HepG2 (cell line): ENCODE measurements at regions not wholly inside any gene's neighbourhood (a gene's known extent, or its start where the extent isn't known, plus 50 kb on each side); places are given as distances from the start of the nearest gene placed in this dataset.

Experiments
- ATAC-seq: fragments of 200-7000 bp; cut with Tn5 transposase; 3 replicates; pipeline ENCODE4 v1.9.1; 2020; ENCODE audit warnings: mild to moderate bottlenecking, moderate library complexity
- BruUV-seq: library from RNA; stranded (reverse); fragments of 400-500 nt; replicated peaks from 2 replicates; lab custom pipeline; 2021; lab: Mats Ljungman, UMichigan
- CTCF ChIA-PET: fragments of 300-600 bp; formaldehyde crosslinking; extraction: SDS; loops from one replicate; lab custom pipeline; 2021; ENCODE audit warnings: low total read pairs, inconsistent platforms, low intra/inter-chr PET ratio; lab: Yijun Ruan, JAX
- POLR2A ChIA-PET: fragments of 350-600 bp; sonication (Branson Sonifier 250); formaldehyde crosslinking; loops from one replicate; lab custom pipeline; 2020; ENCODE audit warnings: antibody characterized with exemption, inconsistent platforms; lab: Yijun Ruan, JAX
- DNase-seq: peaks from one replicate; pipeline ENCODE4 v3.0.0-alpha.2; 2015; ENCODE audit warnings: low spot score
- FAIRE-seq: peaks from 3 replicates; lab custom pipeline; 2011; peaks lifted over from hg19 to GRCh38; lab: Jason Lieb, UNC
- H2AFZ ChIP-seq: one replicate; pipeline ENCODE4 v1.6.1; 2011; ENCODE audit warnings: low read length, inconsistent platforms
- H3K27ac ChIP-seq: fragments of 300-600 bp; 3 replicates; pipeline ENCODE4 v1.8.0; 2011; ENCODE audit warnings: mixed run types, mild to moderate bottlenecking, mixed read lengths, low read length, inconsistent platforms; ENCODE audit not compliant: insufficient read depth; ENCODE audit errors: extremely low read length
- H3K27me3 ChIP-seq, 2 experiments: fragments of 200-600 bp in 1 of 2; 2 replicates in 1 of 2; 3 replicates in 1 of 2; pipeline versions ENCODE4 v1.6.0 to v1.8.0; 2011; ENCODE audit warnings: low read length in 2 of 2, mild to moderate bottlenecking in 2 of 2, moderate library complexity in 2 of 2, inconsistent platforms in 1 of 2; ENCODE audit not compliant: insufficient read depth in 2 of 2, control insufficient read depth in 1 of 2
- H3K36me3 ChIP-seq, 2 experiments: fragments of 200-600 bp in 1 of 2; replicated peaks in 1 of 2; 2 replicates in 1 of 2; 3 replicates in 1 of 2; pipeline versions ENCODE4 v1.5.1 to v1.8.0; 2011; ENCODE audit warnings: low read length in 2 of 2, inconsistent platforms in 1 of 2; ENCODE audit not compliant: insufficient read depth in 2 of 2, control insufficient read depth in 1 of 2
- H3K4me1 ChIP-seq: 2 replicates; pipeline ENCODE4 v1.5.1; 2012; ENCODE audit warnings: low read length, inconsistent platforms; ENCODE audit not compliant: insufficient read depth
- H3K4me2 ChIP-seq: 2 replicates; pipeline ENCODE4 v1.6.0; 2011; ENCODE audit warnings: low read depth, low read length, inconsistent platforms
- H3K4me3 ChIP-seq, 3 experiments: fragments of 200-600 bp in 1 of 3; sonication (generic), shearing (Covaris generic) in 1 of 3; replicated peaks in 1 of 3; 2 replicates each; pipeline ENCODE4 v1.5.1; 2011 to 2016; ENCODE audit warnings: low read length in 3 of 3, inconsistent platforms in 2 of 3, low read depth in 2 of 3, mild to moderate bottlenecking in 2 of 3, control low read depth in 1 of 3, mixed read lengths in 1 of 3; ENCODE audit not compliant: insufficient read depth in 1 of 3
- H3K79me2 ChIP-seq: one replicate; pipeline ENCODE4 v1.6.1; 2011; ENCODE audit warnings: low read length, inconsistent platforms; ENCODE audit not compliant: insufficient read depth
- H3K9ac ChIP-seq: 2 replicates; pipeline ENCODE4 v1.6.0; 2011; ENCODE audit warnings: mild to moderate bottlenecking, low read depth, low read length, inconsistent platforms; ENCODE audit not compliant: insufficient read depth
- H3K9me3 ChIP-seq: 2 replicates; pipeline ENCODE4 v1.5.1; 2012; ENCODE audit warnings: mild to moderate bottlenecking, low read length
- H4K20me1 ChIP-seq: 2 replicates; pipeline ENCODE4 v1.6.0; 2011; ENCODE audit warnings: inconsistent platforms, mild to moderate bottlenecking, low read length, moderate library complexity; ENCODE audit not compliant: insufficient read depth
- AKAP8 ChIP-seq: sonication (generic); formaldehyde crosslinking; IDR thresholded peaks from 2 replicates; pipeline ENCODE4 v1.5.1; 2020; ENCODE audit warnings: mild to moderate bottlenecking, missing genetic modification reagents
- FOXP1 ChIP-seq, 2 experiments: fragments of 450-650 bp in 1 of 2; IDR thresholded peaks; 2 replicates each; pipeline ENCODE4 v1.6.1; 2017 to 2018; ENCODE audit warnings: antibody characterized with exemption in 1 of 2
- GRHL1 ChIP-seq: sonication (generic); formaldehyde crosslinking; conservative IDR thresholded peaks from 2 replicates; pipeline ENCODE4 v1.8.0; 2022; ENCODE audit warnings: missing genetic modification reagents
- KDM1A ChIP-seq: IDR thresholded peaks from 2 replicates; pipeline ENCODE4 v1.6.1; 2016; ENCODE audit warnings: missing compliant biosample characterization
- MYNN ChIP-seq: sonication (generic); formaldehyde crosslinking; IDR thresholded peaks from 2 replicates; pipeline ENCODE4 v1.4.0; 2020; ENCODE audit warnings: mild to moderate bottlenecking, low read depth, missing genetic modification reagents
- RORA ChIP-seq: sonication (generic); formaldehyde crosslinking; IDR thresholded peaks from 2 replicates; pipeline ENCODE4 v1.5.0; 2020; ENCODE audit warnings: mild to moderate bottlenecking, missing genetic modification reagents, moderate library complexity
- SSRP1 ChIP-seq: IDR thresholded peaks from 2 replicates; pipeline ENCODE4 v1.6.1; 2016; ENCODE audit warnings: control low read depth
- XRCC5 ChIP-seq: fragments of 200-400 bp; formaldehyde crosslinking; optimal IDR thresholded peaks from 2 replicates; pipeline ENCODE3; 2017; ENCODE audit warnings: mild to moderate bottlenecking, low read length
- ZFP36L2 ChIP-seq: sonication (generic); formaldehyde crosslinking; IDR thresholded peaks from 2 replicates; pipeline ENCODE4 v1.4.0; 2020; ENCODE audit warnings: missing genetic modification reagents
- ZNF224 ChIP-seq: sonication (generic); formaldehyde crosslinking; IDR thresholded peaks from 2 replicates; pipeline ENCODE4 v1.5.0; 2020; ENCODE audit warnings: mild to moderate bottlenecking, missing genetic modification reagents
- ZNF235 ChIP-seq: sonication (generic); formaldehyde crosslinking; IDR thresholded peaks from 2 replicates; pipeline ENCODE4 v1.8.1; 2023; ENCODE audit warnings: mild to moderate bottlenecking, missing genetic modification reagents, borderline replicate concordance
- WGBS: methylation state at CpG from one replicate; pipeline ENCODE4 v1.1.6; 2017; ENCODE audit warnings: low lambda C conversion rate; 5-methylcytosine and 5-hydroxymethylcytosine counted together
- in situ Hi-C: cut with HindIII; loops from 2 replicates; pipeline ENCODE4 v1.10.0; 2017; ENCODE audit warnings: low pct_unique_long_range_greater_than_20kb; ENCODE audit not compliant: extremely low pct_ligation_motif_present
- intact Hi-C: fragments of 100-400 bp; cut with micrococcal nuclease; formaldehyde crosslinking; loops from one replicate; pipeline ENCODE4 v1.10.0; 2022; ENCODE audit not compliant: unreplicated experiment
- TF ChIP-seq, protein P1 (sequence below): sonication (generic); formaldehyde crosslinking; IDR thresholded peaks from 2 replicates; pipeline ENCODE4 v1.4.0; 2020; ENCODE audit warnings: mild to moderate bottlenecking, missing genetic modification reagents
- TF ChIP-seq, protein P2 (sequence below): sonication (generic); formaldehyde crosslinking; IDR thresholded peaks from 2 replicates; pipeline ENCODE4 v1.4.0; 2020; ENCODE audit warnings: missing genetic modification reagents

DNA sequence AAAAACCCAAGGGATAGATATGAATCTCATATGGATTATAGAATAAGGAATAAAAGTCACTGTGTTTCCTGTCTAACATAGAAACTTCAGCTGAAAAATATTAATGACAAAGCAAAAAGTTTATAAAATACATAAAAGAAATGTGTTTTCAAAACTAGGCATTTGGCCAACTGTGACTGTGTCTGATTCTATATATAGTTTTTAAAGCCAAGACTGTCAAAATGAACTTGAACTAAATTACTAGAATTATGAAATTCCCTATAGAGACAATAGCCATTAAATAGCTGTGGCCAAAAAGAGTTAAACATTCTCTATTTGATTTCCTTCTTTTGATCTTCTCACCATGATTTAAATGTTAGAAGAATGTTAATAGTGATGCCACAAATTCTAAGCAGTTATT lies 311.2 kb upstream of the SEMA3D start:
- intact Hi-C loops (no loop called here), in situ Hi-C loops (no loop called here)
- Histone ChIP-seq H4K20me1 (no peaks in the 10 kb centered on the region), H3K9me3 (peaks cover 16% of the 10 kb centered on the region; the same call in 1 of the 2 replicates), H3K36me3 (no peaks in the 10 kb centered on the region), H3K4me1 (no peaks in the 10 kb centered on the region), H2AFZ (no peak overlapping the region), H3K27ac (no peak overlapping the region), H3K79me2 (no peaks in the 10 kb centered on the region), H3K9ac (no peak overlapping the region), H3K4me3 (no peak overlapping the region), H3K27me3 (no peaks in the 10 kb centered on the region), H3K4me2 (no peak overlapping the region)
- ChIA-PET CTCF (no interaction called here), POLR2A (no interaction called here)
- FAIRE-seq, result no peak
- no peak for TF ChIP-seq KDM1A (CRISPR knock-in tag)
- TF ChIP-seq, protein P1, sequence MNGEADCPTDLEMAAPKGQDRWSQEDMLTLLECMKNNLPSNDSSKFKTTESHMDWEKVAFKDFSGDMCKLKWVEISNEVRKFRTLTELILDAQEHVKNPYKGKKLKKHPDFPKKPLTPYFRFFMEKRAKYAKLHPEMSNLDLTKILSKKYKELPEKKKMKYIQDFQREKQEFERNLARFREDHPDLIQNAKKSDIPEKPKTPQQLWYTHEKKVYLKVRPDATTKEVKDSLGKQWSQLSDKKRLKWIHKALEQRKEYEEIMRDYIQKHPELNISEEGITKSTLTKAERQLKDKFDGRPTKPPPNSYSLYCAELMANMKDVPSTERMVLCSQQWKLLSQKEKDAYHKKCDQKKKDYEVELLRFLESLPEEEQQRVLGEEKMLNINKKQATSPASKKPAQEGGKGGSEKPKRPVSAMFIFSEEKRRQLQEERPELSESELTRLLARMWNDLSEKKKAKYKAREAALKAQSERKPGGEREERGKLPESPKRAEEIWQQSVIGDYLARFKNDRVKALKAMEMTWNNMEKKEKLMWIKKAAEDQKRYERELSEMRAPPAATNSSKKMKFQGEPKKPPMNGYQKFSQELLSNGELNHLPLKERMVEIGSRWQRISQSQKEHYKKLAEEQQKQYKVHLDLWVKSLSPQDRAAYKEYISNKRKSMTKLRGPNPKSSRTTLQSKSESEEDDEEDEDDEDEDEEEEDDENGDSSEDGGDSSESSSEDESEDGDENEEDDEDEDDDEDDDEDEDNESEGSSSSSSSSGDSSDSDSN (CRISPR knock-in tag), result no peak
- no peak for DNase-seq
- no TSS peak for BruUV-seq
- ATAC-seq, result no peak

DNA sequence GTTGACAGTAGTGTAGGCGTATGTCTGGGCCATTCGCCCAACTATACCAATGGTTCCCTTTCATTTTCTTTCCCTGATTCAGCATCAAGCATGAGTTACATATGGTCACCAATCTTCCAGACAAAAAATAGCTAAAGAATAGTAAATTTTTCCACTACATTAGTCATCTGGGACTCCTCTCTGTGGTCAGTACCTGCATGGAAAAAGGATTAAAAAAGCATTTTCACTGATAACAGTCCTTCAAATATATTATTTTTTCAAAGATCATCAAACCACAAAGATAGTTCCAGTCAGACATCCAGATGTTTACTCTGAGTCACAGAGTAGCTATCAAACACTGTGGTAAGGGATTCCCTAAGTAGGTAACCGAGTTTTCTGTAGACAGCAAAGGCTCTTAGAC lies 302.6 kb upstream of the SEMA3D start:
- H3K9ac ChIP-seq, result no peak overlapping the region
- ChIA-PET CTCF (no interaction called here), POLR2A (no interaction called here)
- no peak for ATAC-seq
- intact Hi-C loops (no loop called here), in situ Hi-C loops (no loop called here)
- H3K27ac ChIP-seq, result no peak overlapping the region
- WGBS, result 4% methylated on average over 3 of the region's 3 CpGs
- no peaks in the 10 kb centered on the region for H3K9me3 ChIP-seq
- no TSS peak for BruUV-seq
- no peak for DNase-seq
- no peak for FAIRE-seq
- no peaks in the 10 kb centered on the region for H3K79me2 ChIP-seq
- no peaks in the 10 kb centered on the region for H3K4me1 ChIP-seq
- no peaks in the 10 kb centered on the region for H4K20me1 ChIP-seq
- no peak overlapping the region for H2AFZ ChIP-seq
- no peak overlapping the region for H3K4me3 ChIP-seq
- H3K4me2 ChIP-seq, result no peak overlapping the region
- no peaks in the 10 kb centered on the region for H3K27me3 ChIP-seq
- H3K36me3 ChIP-seq, result no peaks in the 10 kb centered on the region
- TF ChIP-seq XRCC5 (no peak), GRHL1 (CRISPR knock-in tag) (no peak), AKAP8 (CRISPR knock-in tag) (no peak), MYNN (no peak), ZNF224 (CRISPR knock-in tag) (no peak), SSRP1 (CRISPR knock-in tag) (no peak), RORA (no peak), FOXP1 (IDR thresholded peaks at IDR 0.05) (no peak), FOXP1 (CRISPR knock-in tag; IDR thresholded peaks at IDR 0.05) (no peak), ZNF235 (no peak), ZFP36L2 (CRISPR knock-in tag) (no peak)
- TF ChIP-seq, protein P2, sequence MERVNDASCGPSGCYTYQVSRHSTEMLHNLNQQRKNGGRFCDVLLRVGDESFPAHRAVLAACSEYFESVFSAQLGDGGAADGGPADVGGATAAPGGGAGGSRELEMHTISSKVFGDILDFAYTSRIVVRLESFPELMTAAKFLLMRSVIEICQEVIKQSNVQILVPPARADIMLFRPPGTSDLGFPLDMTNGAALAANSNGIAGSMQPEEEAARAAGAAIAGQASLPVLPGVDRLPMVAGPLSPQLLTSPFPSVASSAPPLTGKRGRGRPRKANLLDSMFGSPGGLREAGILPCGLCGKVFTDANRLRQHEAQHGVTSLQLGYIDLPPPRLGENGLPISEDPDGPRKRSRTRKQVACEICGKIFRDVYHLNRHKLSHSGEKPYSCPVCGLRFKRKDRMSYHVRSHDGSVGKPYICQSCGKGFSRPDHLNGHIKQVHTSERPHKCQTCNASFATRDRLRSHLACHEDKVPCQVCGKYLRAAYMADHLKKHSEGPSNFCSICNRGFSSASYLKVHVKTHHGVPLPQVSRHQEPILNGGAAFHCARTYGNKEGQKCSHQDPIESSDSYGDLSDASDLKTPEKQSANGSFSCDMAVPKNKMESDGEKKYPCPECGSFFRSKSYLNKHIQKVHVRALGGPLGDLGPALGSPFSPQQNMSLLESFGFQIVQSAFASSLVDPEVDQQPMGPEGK (CRISPR knock-in tag), result no peak
